ENCODE measurements at regions not wholly inside any gene's neighbourhood (a gene's known extent, or its start where the extent isn't known, plus 50 kb on each side); places are given as distances from the start of the nearest gene placed in this dataset.

DNA sequence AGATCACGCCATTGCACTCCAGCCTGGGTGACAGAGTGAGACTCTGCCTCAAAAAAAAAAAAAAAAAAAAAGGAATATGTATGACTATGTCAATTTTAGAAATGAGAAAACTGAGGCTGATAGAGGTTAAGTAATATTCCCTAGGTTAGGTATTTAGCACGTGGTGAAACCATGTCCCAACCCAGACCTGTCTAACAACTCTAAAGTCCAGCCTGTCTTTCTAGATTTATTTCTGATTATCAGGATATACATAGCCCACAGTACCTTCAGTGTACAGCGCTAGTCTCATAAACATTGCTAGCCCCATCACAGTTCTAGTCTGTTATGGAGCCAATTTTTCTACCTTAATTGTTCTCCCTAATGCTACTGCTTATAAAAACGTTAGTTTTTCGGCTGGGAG, 88.4 kb upstream of the RAP2B start:
- TF ChIP-seq, protein P1, sequence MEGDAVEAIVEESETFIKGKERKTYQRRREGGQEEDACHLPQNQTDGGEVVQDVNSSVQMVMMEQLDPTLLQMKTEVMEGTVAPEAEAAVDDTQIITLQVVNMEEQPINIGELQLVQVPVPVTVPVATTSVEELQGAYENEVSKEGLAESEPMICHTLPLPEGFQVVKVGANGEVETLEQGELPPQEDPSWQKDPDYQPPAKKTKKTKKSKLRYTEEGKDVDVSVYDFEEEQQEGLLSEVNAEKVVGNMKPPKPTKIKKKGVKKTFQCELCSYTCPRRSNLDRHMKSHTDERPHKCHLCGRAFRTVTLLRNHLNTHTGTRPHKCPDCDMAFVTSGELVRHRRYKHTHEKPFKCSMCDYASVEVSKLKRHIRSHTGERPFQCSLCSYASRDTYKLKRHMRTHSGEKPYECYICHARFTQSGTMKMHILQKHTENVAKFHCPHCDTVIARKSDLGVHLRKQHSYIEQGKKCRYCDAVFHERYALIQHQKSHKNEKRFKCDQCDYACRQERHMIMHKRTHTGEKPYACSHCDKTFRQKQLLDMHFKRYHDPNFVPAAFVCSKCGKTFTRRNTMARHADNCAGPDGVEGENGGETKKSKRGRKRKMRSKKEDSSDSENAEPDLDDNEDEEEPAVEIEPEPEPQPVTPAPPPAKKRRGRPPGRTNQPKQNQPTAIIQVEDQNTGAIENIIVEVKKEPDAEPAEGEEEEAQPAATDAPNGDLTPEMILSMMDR (IDR thresholded peaks at IDR 0.05), result no peak
- TF ChIP-seq, protein P2, sequence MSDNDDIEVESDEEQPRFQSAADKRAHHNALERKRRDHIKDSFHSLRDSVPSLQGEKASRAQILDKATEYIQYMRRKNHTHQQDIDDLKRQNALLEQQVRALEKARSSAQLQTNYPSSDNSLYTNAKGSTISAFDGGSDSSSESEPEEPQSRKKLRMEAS (IDR thresholded peaks at IDR 0.05; ENCODE audit: low read depth), result no peak
- TF ChIP-seq ELF1 (IDR thresholded peaks at IDR 0.05), result no peak
- no peak for TF ChIP-seq RAD21 (IDR thresholded peaks at IDR 0.05; ENCODE audit: low read length)
- TF ChIP-seq GABPA (IDR thresholded peaks at IDR 0.05; ENCODE audit: low read depth), result no peak
- TF ChIP-seq, protein P3, sequence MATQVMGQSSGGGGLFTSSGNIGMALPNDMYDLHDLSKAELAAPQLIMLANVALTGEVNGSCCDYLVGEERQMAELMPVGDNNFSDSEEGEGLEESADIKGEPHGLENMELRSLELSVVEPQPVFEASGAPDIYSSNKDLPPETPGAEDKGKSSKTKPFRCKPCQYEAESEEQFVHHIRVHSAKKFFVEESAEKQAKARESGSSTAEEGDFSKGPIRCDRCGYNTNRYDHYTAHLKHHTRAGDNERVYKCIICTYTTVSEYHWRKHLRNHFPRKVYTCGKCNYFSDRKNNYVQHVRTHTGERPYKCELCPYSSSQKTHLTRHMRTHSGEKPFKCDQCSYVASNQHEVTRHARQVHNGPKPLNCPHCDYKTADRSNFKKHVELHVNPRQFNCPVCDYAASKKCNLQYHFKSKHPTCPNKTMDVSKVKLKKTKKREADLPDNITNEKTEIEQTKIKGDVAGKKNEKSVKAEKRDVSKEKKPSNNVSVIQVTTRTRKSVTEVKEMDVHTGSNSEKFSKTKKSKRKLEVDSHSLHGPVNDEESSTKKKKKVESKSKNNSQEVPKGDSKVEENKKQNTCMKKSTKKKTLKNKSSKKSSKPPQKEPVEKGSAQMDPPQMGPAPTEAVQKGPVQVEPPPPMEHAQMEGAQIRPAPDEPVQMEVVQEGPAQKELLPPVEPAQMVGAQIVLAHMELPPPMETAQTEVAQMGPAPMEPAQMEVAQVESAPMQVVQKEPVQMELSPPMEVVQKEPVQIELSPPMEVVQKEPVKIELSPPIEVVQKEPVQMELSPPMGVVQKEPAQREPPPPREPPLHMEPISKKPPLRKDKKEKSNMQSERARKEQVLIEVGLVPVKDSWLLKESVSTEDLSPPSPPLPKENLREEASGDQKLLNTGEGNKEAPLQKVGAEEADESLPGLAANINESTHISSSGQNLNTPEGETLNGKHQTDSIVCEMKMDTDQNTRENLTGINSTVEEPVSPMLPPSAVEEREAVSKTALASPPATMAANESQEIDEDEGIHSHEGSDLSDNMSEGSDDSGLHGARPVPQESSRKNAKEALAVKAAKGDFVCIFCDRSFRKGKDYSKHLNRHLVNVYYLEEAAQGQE (IDR thresholded peaks at IDR 0.05; ENCODE audit: low read depth, low read length), result no peak
- no peak for TF ChIP-seq YY1 (IDR thresholded peaks at IDR 0.05; ENCODE audit: low read depth)
- no peak for TF ChIP-seq EZH2phosphoT487 (IDR thresholded peaks at IDR 0.05; ENCODE audit: borderline replicate concordance, low read depth)

Measured in SK-N-SH (cell line).